KMS-11 (cell line): ENCODE measurements at regions not wholly inside any gene's neighbourhood (a gene's known extent, or its start where the extent isn't known, plus 50 kb on each side); places are given as distances from the start of the nearest gene placed in this dataset.

Source experiments
- H2AFZ ChIP-seq: fragments of 200-600 bp; sonication (generic); 2 replicates; pipeline ENCODE4 v1.6.1; 2016; ENCODE audit warnings: antibody characterized with exemption, mixed run types, low read depth
- H3K27ac ChIP-seq: fragments of 200-600 bp; sonication (generic); 2 replicates; pipeline ENCODE4 v1.6.1; 2016; ENCODE audit warnings: mild to moderate bottlenecking, mixed run types
- H3K27me3 ChIP-seq: fragments of 200-600 bp; sonication (generic); 2 replicates; pipeline ENCODE4 v1.6.1; 2017; ENCODE audit warnings: mild to moderate bottlenecking, low read depth, mixed run types, moderate library complexity; ENCODE audit not compliant: insufficient read depth
- H3K36me3 ChIP-seq: fragments of 200-600 bp; sonication (generic); 2 replicates; pipeline ENCODE4 v1.6.1; 2017; ENCODE audit warnings: mild to moderate bottlenecking, mixed run types; ENCODE audit not compliant: insufficient read depth
- H3K4me1 ChIP-seq: fragments of 200-600 bp; sonication (generic); 2 replicates; pipeline ENCODE4 v1.6.1; 2016; ENCODE audit warnings: mild to moderate bottlenecking, low read depth, mixed run types; ENCODE audit not compliant: poor library complexity, severe bottlenecking
- H3K4me2 ChIP-seq: fragments of 200-600 bp; sonication (generic); 2 replicates; pipeline ENCODE4 v1.7.0; 2016; ENCODE audit warnings: mild to moderate bottlenecking, mixed run types
- H3K4me3 ChIP-seq: fragments of 200-600 bp; sonication (generic); IDR thresholded peaks from 2 replicates; pipeline ENCODE4 v1.6.1; 2017; ENCODE audit warnings: low read depth, low read length, mixed read lengths; ENCODE audit not compliant: insufficient read depth
- H3K79me2 ChIP-seq: fragments of 200-600 bp; sonication (generic); 2 replicates; pipeline ENCODE4 v1.6.1; 2016; ENCODE audit warnings: low read depth, mixed run types; ENCODE audit not compliant: insufficient read depth
- H3K9ac ChIP-seq: fragments of 200-600 bp; sonication (generic); 2 replicates; pipeline ENCODE4 v1.6.1; 2016; ENCODE audit warnings: mild to moderate bottlenecking, mixed run types
- H4K20me1 ChIP-seq: fragments of 200-600 bp; sonication (generic); 2 replicates; pipeline ENCODE4 v1.6.1; 2016; ENCODE audit warnings: mild to moderate bottlenecking, mixed run types; ENCODE audit not compliant: insufficient read depth
- TF ChIP-seq, protein P1 (sequence below): fragments of 200-600 bp; sonication (generic); conservative IDR thresholded peaks from 2 replicates; pipeline ENCODE4 v1.6.1; 2017; ENCODE audit warnings: low read depth, mild to moderate bottlenecking, antibody characterized with exemption, low read length, moderate library complexity, mixed read lengths

DNA sequence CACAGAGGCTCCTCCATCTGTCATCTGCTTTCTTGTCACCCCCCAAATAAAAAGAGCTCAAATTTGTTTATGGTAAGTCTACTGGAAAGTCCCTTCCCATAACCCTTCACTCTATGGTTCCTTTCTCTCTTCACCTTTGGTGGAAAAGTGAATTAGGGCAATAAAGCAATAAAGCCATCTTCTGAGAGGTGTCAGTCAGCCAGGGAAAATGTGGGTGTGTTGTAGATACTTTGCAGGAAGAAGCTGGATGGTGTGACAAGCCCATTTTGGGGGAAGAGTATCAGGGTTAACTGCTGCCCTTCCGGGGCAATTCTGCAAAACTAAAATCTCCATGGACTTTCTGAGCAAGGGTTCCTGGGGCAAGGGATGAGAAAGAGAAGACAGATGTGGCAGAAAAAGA is 197.9 kb downstream of the SH3BP4 start:
- H3K4me1 ChIP-seq: peaks cover 11% of the 10 kb centered on the region
- no peak overlapping the region for H3K4me2 ChIP-seq
- no peak overlapping the region for H3K9ac ChIP-seq
- no peak overlapping the region for H3K27ac ChIP-seq
- no peaks in the 10 kb centered on the region for H4K20me1 ChIP-seq
- H3K27me3 ChIP-seq: no peaks in the 10 kb centered on the region
- TF ChIP-seq, protein P1, sequence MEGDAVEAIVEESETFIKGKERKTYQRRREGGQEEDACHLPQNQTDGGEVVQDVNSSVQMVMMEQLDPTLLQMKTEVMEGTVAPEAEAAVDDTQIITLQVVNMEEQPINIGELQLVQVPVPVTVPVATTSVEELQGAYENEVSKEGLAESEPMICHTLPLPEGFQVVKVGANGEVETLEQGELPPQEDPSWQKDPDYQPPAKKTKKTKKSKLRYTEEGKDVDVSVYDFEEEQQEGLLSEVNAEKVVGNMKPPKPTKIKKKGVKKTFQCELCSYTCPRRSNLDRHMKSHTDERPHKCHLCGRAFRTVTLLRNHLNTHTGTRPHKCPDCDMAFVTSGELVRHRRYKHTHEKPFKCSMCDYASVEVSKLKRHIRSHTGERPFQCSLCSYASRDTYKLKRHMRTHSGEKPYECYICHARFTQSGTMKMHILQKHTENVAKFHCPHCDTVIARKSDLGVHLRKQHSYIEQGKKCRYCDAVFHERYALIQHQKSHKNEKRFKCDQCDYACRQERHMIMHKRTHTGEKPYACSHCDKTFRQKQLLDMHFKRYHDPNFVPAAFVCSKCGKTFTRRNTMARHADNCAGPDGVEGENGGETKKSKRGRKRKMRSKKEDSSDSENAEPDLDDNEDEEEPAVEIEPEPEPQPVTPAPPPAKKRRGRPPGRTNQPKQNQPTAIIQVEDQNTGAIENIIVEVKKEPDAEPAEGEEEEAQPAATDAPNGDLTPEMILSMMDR: no peak
- no peaks in the 10 kb centered on the region for H3K36me3 ChIP-seq
- H3K4me3 ChIP-seq: no peak overlapping the region
- H3K79me2 ChIP-seq: no peaks in the 10 kb centered on the region
- no peak overlapping the region for H2AFZ ChIP-seq

DNA sequence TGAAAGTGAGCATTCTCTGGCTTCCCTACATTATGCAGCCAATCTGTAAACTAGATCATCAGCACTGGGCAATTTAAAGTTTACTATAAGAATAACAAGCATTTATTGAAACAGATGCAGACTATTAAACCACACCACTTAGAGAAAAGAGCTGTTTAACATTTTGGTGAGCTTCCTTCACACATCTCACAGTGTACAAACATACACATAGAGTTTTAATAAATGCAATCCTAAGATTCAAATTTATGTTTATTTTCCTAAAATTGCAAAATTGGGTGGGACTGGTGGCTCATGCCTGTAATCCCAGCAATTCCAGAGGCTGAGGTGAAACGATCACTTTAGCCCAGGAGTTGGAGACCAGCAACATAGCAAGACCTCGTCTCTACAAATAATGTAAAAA is 199.3 kb downstream of the SH3BP4 start:
- TF ChIP-seq, protein P1: no peak
- Histone ChIP-seq H3K27me3 (no peaks in the 10 kb centered on the region), H3K79me2 (no peaks in the 10 kb centered on the region), H4K20me1 (no peaks in the 10 kb centered on the region), H3K9ac (no peak overlapping the region), H3K4me1 (peaks cover 5% of the 10 kb centered on the region), H2AFZ (no peak overlapping the region), H3K4me3 (no peak overlapping the region), H3K27ac (no peak overlapping the region), H3K36me3 (no peaks in the 10 kb centered on the region), H3K4me2 (no peak overlapping the region)

DNA sequence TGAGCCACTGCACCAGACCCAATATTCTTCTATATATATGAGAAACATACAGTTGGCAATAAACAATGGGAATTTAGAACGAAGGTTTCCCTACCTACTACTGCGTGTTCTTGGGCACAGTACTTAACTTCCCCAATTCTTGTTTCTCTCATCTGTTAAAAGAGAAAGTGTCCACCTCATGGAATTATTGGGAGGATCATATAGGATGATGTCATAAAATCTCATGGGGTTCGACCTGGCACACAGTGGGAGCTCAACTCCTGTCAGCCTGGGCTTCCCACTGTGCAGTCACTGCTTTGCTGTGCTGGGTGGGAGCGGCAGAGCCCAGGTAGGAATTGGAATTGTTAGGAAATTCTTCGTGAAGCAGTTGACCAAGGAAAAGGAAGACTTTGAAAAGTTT is 203.3 kb downstream of the SH3BP4 start:
- Histone ChIP-seq H3K27me3 (no peaks in the 10 kb centered on the region), H3K4me3 (no peak overlapping the region), H2AFZ (no peak overlapping the region), H3K9ac (no peak overlapping the region), H4K20me1 (no peaks in the 10 kb centered on the region), H3K36me3 (no peaks in the 10 kb centered on the region), H3K4me1 (no peaks in the 10 kb centered on the region), H3K79me2 (no peaks in the 10 kb centered on the region), H3K4me2 (no peak overlapping the region), H3K27ac (no peak overlapping the region)
- TF ChIP-seq, protein P1: no peak

DNA sequence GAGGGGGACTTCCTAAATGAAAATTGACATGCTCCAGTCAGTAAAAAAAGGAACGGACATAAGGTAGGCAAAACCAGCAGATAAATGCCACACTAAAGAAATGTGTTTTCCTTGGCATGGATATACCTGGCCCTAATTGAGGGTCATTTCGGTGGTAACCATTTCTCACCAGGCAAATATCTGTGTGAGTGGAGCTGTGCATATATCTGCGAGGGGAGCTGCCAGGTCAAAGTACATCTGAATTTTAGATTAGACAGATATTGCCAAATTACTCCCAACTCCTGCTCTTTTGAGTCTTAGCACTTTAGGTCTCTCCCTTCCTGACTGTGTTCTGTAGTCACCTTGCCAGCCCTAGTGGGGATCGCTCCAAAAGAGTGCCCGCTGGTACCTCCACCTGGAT is 204.2 kb downstream of the SH3BP4 start:
- no peaks in the 10 kb centered on the region for H3K79me2 ChIP-seq
- H4K20me1 ChIP-seq: no peaks in the 10 kb centered on the region
- H2AFZ ChIP-seq: no peak overlapping the region
- H3K27me3 ChIP-seq: no peaks in the 10 kb centered on the region
- H3K36me3 ChIP-seq: no peaks in the 10 kb centered on the region
- TF ChIP-seq, protein P1: no peak
- no peak overlapping the region for H3K4me3 ChIP-seq
- H3K9ac ChIP-seq: no peak overlapping the region
- no peak overlapping the region for H3K4me2 ChIP-seq
- H3K4me1 ChIP-seq: no peaks in the 10 kb centered on the region
- no peak overlapping the region for H3K27ac ChIP-seq
